Liver (tissue), 8 donors: ENCODE measurements at regions not wholly inside any gene's neighbourhood (a gene's known extent, or its start where the extent isn't known, plus 50 kb on each side); places are given as distances from the start of the nearest gene placed in this dataset.

ENCODE experiments used
- DNase-seq: peaks from one replicate; pipeline ENCODE4 v3.0.0-alpha.2; 2017; ENCODE audit warnings: low spot score
- H3K27ac ChIP-seq, 2 donors: one replicate each; pipeline ENCODE4 v1.7.0; 2013; ENCODE audit warnings: inconsistent platforms in 2 of 2, low read length in 2 of 2, control low read depth in 1 of 2, low read depth in 1 of 2, mild to moderate bottlenecking in 1 of 2
- H3K27me3 ChIP-seq, 4 donors: one replicate each; pipeline versions ENCODE4 v1.6.1 to v1.7.0; 2013; ENCODE audit warnings: low read length in 3 of 4, inconsistent platforms in 1 of 4, mild to moderate bottlenecking in 1 of 4, moderate library complexity in 1 of 4; ENCODE audit not compliant: control insufficient read depth in 4 of 4, insufficient read depth in 4 of 4
- H3K36me3 ChIP-seq, 4 donors: one replicate each; pipeline versions ENCODE4 v1.6.1 to v1.7.0; 2013; ENCODE audit warnings: low read length in 3 of 4, mild to moderate bottlenecking in 3 of 4, low read depth in 1 of 4, moderate library complexity in 1 of 4; ENCODE audit not compliant: control insufficient read depth in 4 of 4, insufficient read depth in 3 of 4
- H3K4me1 ChIP-seq, 4 donors: one replicate each; pipeline versions ENCODE4 v1.6.1 to v1.7.0; 2013; ENCODE audit warnings: low read length in 3 of 4, mild to moderate bottlenecking in 3 of 4, moderate library complexity in 1 of 4; ENCODE audit not compliant: control insufficient read depth in 4 of 4, insufficient read depth in 4 of 4
- H3K4me3 ChIP-seq, 3 donors: one replicate each; pipeline versions ENCODE4 v1.6.1 to v1.7.0; 2013; ENCODE audit warnings: low read length in 3 of 3, control low read depth in 1 of 3, low read depth in 1 of 3, mild to moderate bottlenecking in 1 of 3
- H3K9ac ChIP-seq, 2 donors: one replicate each; pipeline ENCODE4 v1.7.0; 2013; ENCODE audit warnings: low read length in 2 of 2, mild to moderate bottlenecking in 2 of 2, moderate library complexity in 2 of 2, control low read depth in 1 of 2, low read depth in 1 of 2
- H3K9me3 ChIP-seq, 4 donors: one replicate each; pipeline versions ENCODE4 v1.6.1 to v1.7.0; 2013; ENCODE audit warnings: low read length in 3 of 4; ENCODE audit not compliant: control insufficient read depth in 4 of 4
- EGR1 ChIP-seq, 2 donors: IDR thresholded peaks; 2 replicates each; pipeline ENCODE4 v1.6.1; 2016 to 2018; ENCODE audit warnings: antibody characterized with exemption in 2 of 2, low read depth in 2 of 2
- FOXA1 ChIP-seq: IDR thresholded peaks from 2 replicates; pipeline ENCODE4 v1.6.1; 2016; ENCODE audit warnings: antibody characterized with exemption
- GABPA ChIP-seq, 2 donors: IDR thresholded peaks in 1 of 2; conservative IDR thresholded peaks in 1 of 2; 2 replicates each; pipeline ENCODE4 v1.6.1; 2016; ENCODE audit warnings: antibody characterized with exemption in 2 of 2, mild to moderate bottlenecking in 1 of 2, moderate library complexity in 1 of 2
- HNF4A ChIP-seq, 2 donors: conservative IDR thresholded peaks; 2 replicates each; pipeline ENCODE4 v1.6.1; 2016; ENCODE audit warnings: antibody characterized with exemption in 2 of 2, mild to moderate bottlenecking in 2 of 2
- HNF4G ChIP-seq: IDR thresholded peaks from 2 replicates; pipeline ENCODE4 v1.6.1; 2016; ENCODE audit warnings: antibody characterized with exemption
- JUND ChIP-seq, 2 donors: IDR thresholded peaks; 2 replicates each; pipeline ENCODE4 v1.6.1; 2016; ENCODE audit warnings: antibody characterized with exemption in 2 of 2
- NR2F2 ChIP-seq: IDR thresholded peaks from 2 replicates; pipeline ENCODE4 v1.6.1; 2016; ENCODE audit warnings: antibody characterized with exemption
- RAD21 ChIP-seq, 2 donors: IDR thresholded peaks; 2 replicates each; pipeline ENCODE4 v1.6.1; 2016; ENCODE audit warnings: antibody characterized with exemption in 2 of 2, mild to moderate bottlenecking in 2 of 2
- REST ChIP-seq: IDR thresholded peaks from 2 replicates; pipeline ENCODE4 v1.6.1; 2016; ENCODE audit warnings: antibody characterized with exemption, mild to moderate bottlenecking
- RXRA ChIP-seq, 2 donors: IDR thresholded peaks; 2 replicates each; pipeline ENCODE4 v1.6.1; 2017 to 2018; ENCODE audit warnings: antibody characterized with exemption in 2 of 2, mild to moderate bottlenecking in 1 of 2
- SP1 ChIP-seq: IDR thresholded peaks from 2 replicates; pipeline ENCODE4 v1.6.1; 2018; ENCODE audit warnings: antibody characterized with exemption, mild to moderate bottlenecking
- TAF1 ChIP-seq: conservative IDR thresholded peaks from 2 replicates; pipeline ENCODE4 v1.6.1; 2016; ENCODE audit warnings: antibody characterized with exemption, mild to moderate bottlenecking
- YY1 ChIP-seq: IDR thresholded peaks from 2 replicates; pipeline ENCODE4 v1.6.1; 2016; ENCODE audit warnings: antibody characterized with exemption, mild to moderate bottlenecking
- WGBS: extraction: QIAGEN DNeasy Blood & Tissue Kit; methylation state at CpG from one replicate; pipeline ENCODE4 v1.1.7; 2013; 5-methylcytosine and 5-hydroxymethylcytosine counted together
- TF ChIP-seq, protein P1 (sequence below): IDR thresholded peaks from 2 replicates; pipeline ENCODE4 v1.6.1; 2016; ENCODE audit warnings: antibody characterized with exemption
- TF ChIP-seq, protein P2 (sequence below): fragments of 150-350 bp; IDR thresholded peaks from 2 replicates; pipeline ENCODE4 v1.5.1; 2017; ENCODE audit warnings: improper control_type of control experiment, low read depth, low read length; ENCODE audit not compliant: missing input control
- TF ChIP-seq, protein P3 (sequence below): IDR thresholded peaks from 2 replicates; pipeline ENCODE4 v1.6.1; 2016; ENCODE audit warnings: antibody characterized with exemption
- donor health status: healthy.
- donor health status: healthy.
- donor health status: healthy.
- donor health status: healthy.
- donor health status: healthy.

GRCh38 chr9:95756986-95757385, 118.5 kb upstream of the ERCC6L2 start:
- 74% methylated on average over 4 of the region's 4 CpGs for WGBS
- no peak for TF ChIP-seq REST
- TF ChIP-seq, protein P1, sequence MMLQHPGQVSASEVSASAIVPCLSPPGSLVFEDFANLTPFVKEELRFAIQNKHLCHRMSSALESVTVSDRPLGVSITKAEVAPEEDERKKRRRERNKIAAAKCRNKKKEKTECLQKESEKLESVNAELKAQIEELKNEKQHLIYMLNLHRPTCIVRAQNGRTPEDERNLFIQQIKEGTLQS = no peak
- no peak for TF ChIP-seq RAD21 (IDR thresholded peaks at IDR 0.05)
- no peak for TF ChIP-seq EGR1 (IDR thresholded peaks at IDR 0.05; ENCODE audit: low read depth in 2 of 2)
- TF ChIP-seq, protein P2, sequence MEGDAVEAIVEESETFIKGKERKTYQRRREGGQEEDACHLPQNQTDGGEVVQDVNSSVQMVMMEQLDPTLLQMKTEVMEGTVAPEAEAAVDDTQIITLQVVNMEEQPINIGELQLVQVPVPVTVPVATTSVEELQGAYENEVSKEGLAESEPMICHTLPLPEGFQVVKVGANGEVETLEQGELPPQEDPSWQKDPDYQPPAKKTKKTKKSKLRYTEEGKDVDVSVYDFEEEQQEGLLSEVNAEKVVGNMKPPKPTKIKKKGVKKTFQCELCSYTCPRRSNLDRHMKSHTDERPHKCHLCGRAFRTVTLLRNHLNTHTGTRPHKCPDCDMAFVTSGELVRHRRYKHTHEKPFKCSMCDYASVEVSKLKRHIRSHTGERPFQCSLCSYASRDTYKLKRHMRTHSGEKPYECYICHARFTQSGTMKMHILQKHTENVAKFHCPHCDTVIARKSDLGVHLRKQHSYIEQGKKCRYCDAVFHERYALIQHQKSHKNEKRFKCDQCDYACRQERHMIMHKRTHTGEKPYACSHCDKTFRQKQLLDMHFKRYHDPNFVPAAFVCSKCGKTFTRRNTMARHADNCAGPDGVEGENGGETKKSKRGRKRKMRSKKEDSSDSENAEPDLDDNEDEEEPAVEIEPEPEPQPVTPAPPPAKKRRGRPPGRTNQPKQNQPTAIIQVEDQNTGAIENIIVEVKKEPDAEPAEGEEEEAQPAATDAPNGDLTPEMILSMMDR = no peak
- TF ChIP-seq YY1 = no peak
- no peak for TF ChIP-seq FOXA1
- TF ChIP-seq HNF4G = no peak
- TF ChIP-seq JUND (IDR thresholded peaks at IDR 0.05) = no peak
- no peak for TF ChIP-seq GABPA (IDR thresholded peaks at IDR 0.05 in 1 of 2, conservative IDR thresholded peaks at IDR 0.05 in 1 of 2)
- TF ChIP-seq NR2F2 = no peak
- no peak for TF ChIP-seq SP1
- TF ChIP-seq HNF4A (conservative IDR thresholded peaks at IDR 0.05) = no peak
- TF ChIP-seq RXRA (IDR thresholded peaks at IDR 0.05) = no peak
- TF ChIP-seq, protein P3, sequence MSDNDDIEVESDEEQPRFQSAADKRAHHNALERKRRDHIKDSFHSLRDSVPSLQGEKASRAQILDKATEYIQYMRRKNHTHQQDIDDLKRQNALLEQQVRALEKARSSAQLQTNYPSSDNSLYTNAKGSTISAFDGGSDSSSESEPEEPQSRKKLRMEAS = no peak
- H3K4me3 ChIP-seq = no peak overlapping the region
- DNase-seq = no peak
- peaks cover 0 to 6% (median 3%) of the 10 kb centered on the region in 4 donors for H3K4me1 ChIP-seq
- no peak overlapping the region for H3K27ac ChIP-seq
- no peaks in the 10 kb centered on the region for H3K36me3 ChIP-seq
- H3K27me3 ChIP-seq = no peaks in the 10 kb centered on the region
- H3K9ac ChIP-seq = no peak overlapping the region
- no peaks in the 10 kb centered on the region for H3K9me3 ChIP-seq

- no peak overlapping the region for H3K27ac ChIP-seq
These were observed 119.4 kb upstream of the ERCC6L2 start for GRCh38 chr9:95756101-95756500.

More at GRCh38 chr9:95756101-95756500, 119.4 kb upstream of the ERCC6L2 start:
- Histone ChIP-seq H3K36me3 (no peaks in the 10 kb centered on the region), H3K27me3 (no peaks in the 10 kb centered on the region), H3K4me1 (peaks cover 0 to 6% (median 3%) of the 10 kb centered on the region in 4 donors), H3K9me3 (no peaks in the 10 kb centered on the region), H3K9ac (no peak overlapping the region), H3K4me3 (no peak overlapping the region)
- WGBS = 98% methylated on average over 3 of the region's 3 CpGs
- no peak for DNase-seq
- TF ChIP-seq TAF1 (no peak), NR2F2 (no peak), RAD21 (IDR thresholded peaks at IDR 0.05) (no peak), JUND (IDR thresholded peaks at IDR 0.05) (no peak), RXRA (IDR thresholded peaks at IDR 0.05) (no peak), SP1 (no peak), HNF4A (conservative IDR thresholded peaks at IDR 0.05) (no peak)
- TF ChIP-seq, protein P1 = no peak
